ENCODE measurements at regions not wholly inside any gene's neighbourhood (a gene's known extent, or its start where the extent isn't known, plus 50 kb on each side); places are given as distances from the start of the nearest gene placed in this dataset.

GRCh38 chr6:105651969-105652368 is 249.1 kb upstream of the PREP start:
- Histone ChIP-seq H2AFZ (ENCODE audit: low read depth, low read length) (no peak overlapping the region), H3K9ac (ENCODE audit: low read length) (no peak overlapping the region), H3K4me3 (ENCODE audit: insufficient read depth, low read depth, low read length) (no peak overlapping the region), H3K4me2 (ENCODE audit: low read length) (no peak overlapping the region), H3K9me3 (ENCODE audit: insufficient read depth, low read depth, low read length) (no peaks in the 10 kb centered on the region), H3K27ac (ENCODE audit: low read depth, low read length) (no peak overlapping the region), H3K27me3 (ENCODE audit: insufficient read depth, low read length) (no peaks in the 10 kb centered on the region), H3K79me2 (ENCODE audit: insufficient read depth, low read length) (no peaks in the 10 kb centered on the region), H3K4me1 (ENCODE audit: insufficient read depth, low read length) (no peaks in the 10 kb centered on the region), H4K20me1 (ENCODE audit: insufficient read depth, low read length) (no peaks in the 10 kb centered on the region), H3K36me3 (ENCODE audit: insufficient read depth, low read length) (no peaks in the 10 kb centered on the region)
- H3K27me3 Mint-ChIP-seq (ENCODE audit: low read depth, unreplicated experiment) = no peaks in the 10 kb centered on the region
- no peaks in the 10 kb centered on the region for H3K36me3 Mint-ChIP-seq (ENCODE audit: low read depth, unreplicated experiment)
- no peak overlapping the region for H3K27ac Mint-ChIP-seq (ENCODE audit: unreplicated experiment)
- no peak overlapping the region for H3K4me3 Mint-ChIP-seq (ENCODE audit: unreplicated experiment)
- TF ChIP-seq EZH2 (IDR thresholded peaks at IDR 0.05; ENCODE audit: insufficient read depth, low read length) (no peak), CTCF (IDR thresholded peaks at IDR 0.05; ENCODE audit: insufficient read depth, low read depth, low read length) (no peak)
- H3K9me3 Mint-ChIP-seq (ENCODE audit: unreplicated experiment) = no peaks in the 10 kb centered on the region
- no peak for DNase-seq (ENCODE audit: low read depth)
- no peaks in the 10 kb centered on the region for H3K4me1 Mint-ChIP-seq (ENCODE audit: low read depth, unreplicated experiment)
- FAIRE-seq = no peak

- Mint-ChIP-seq H3K27me3 (ENCODE audit: low read depth, unreplicated experiment) (no peaks in the 10 kb centered on the region), H3K9me3 (ENCODE audit: unreplicated experiment) (no peaks in the 10 kb centered on the region), H3K36me3 (ENCODE audit: low read depth, unreplicated experiment) (no peaks in the 10 kb centered on the region), H3K4me3 (ENCODE audit: unreplicated experiment) (no peak overlapping the region), H3K4me1 (ENCODE audit: low read depth, unreplicated experiment) (peaks cover 11% of the 10 kb centered on the region), H3K27ac (ENCODE audit: unreplicated experiment) (no peak overlapping the region)
- FAIRE-seq (no peak), DNase-seq (ENCODE audit: low read depth) (no peak)
- TF ChIP-seq CTCF (IDR thresholded peaks at IDR 0.05; ENCODE audit: insufficient read depth, low read depth, low read length) = no peak
- TF ChIP-seq EZH2 (IDR thresholded peaks at IDR 0.05; ENCODE audit: insufficient read depth, low read length) = no peak
- Histone ChIP-seq H3K27me3 (ENCODE audit: insufficient read depth, low read length) (no peaks in the 10 kb centered on the region), H3K4me1 (ENCODE audit: insufficient read depth, low read length) (no peaks in the 10 kb centered on the region), H3K9ac (ENCODE audit: low read length) (no peak overlapping the region), H2AFZ (ENCODE audit: low read depth, low read length) (no peak overlapping the region), H3K36me3 (ENCODE audit: insufficient read depth, low read length) (no peaks in the 10 kb centered on the region), H4K20me1 (ENCODE audit: insufficient read depth, low read length) (no peaks in the 10 kb centered on the region), H3K4me2 (ENCODE audit: low read length) (no peak overlapping the region), H3K9me3 (ENCODE audit: insufficient read depth, low read depth, low read length) (no peaks in the 10 kb centered on the region), H3K79me2 (ENCODE audit: insufficient read depth, low read length) (no peaks in the 10 kb centered on the region), H3K4me3 (ENCODE audit: insufficient read depth, low read depth, low read length) (no peak overlapping the region), H3K27ac (ENCODE audit: low read depth, low read length) (no peak overlapping the region)
Measured at GRCh38 chr6:105650347-105650746, 247.5 kb upstream of the PREP start.

GRCh38 chr6:105649192-105649591 is 246.3 kb upstream of the PREP start:
- H3K36me3 ChIP-seq (ENCODE audit: insufficient read depth, low read length) = no peaks in the 10 kb centered on the region
- TF ChIP-seq CTCF (IDR thresholded peaks at IDR 0.05; ENCODE audit: insufficient read depth, low read depth, low read length) (no peak), EZH2 (IDR thresholded peaks at IDR 0.05; ENCODE audit: insufficient read depth, low read length) (no peak)
- H3K9ac ChIP-seq (ENCODE audit: low read length) = no peak overlapping the region
- Mint-ChIP-seq H3K9me3 (ENCODE audit: unreplicated experiment) (no peaks in the 10 kb centered on the region), H3K27me3 (ENCODE audit: low read depth, unreplicated experiment) (no peaks in the 10 kb centered on the region), H3K4me1 (ENCODE audit: low read depth, unreplicated experiment) (peaks cover 11% of the 10 kb centered on the region), H3K27ac (ENCODE audit: unreplicated experiment) (no peak overlapping the region), H3K4me3 (ENCODE audit: unreplicated experiment) (no peak overlapping the region), H3K36me3 (ENCODE audit: low read depth, unreplicated experiment) (no peaks in the 10 kb centered on the region)
- H4K20me1 ChIP-seq (ENCODE audit: insufficient read depth, low read length) = no peaks in the 10 kb centered on the region
- H3K79me2 ChIP-seq (ENCODE audit: insufficient read depth, low read length) = no peaks in the 10 kb centered on the region
- DNase-seq (ENCODE audit: low read depth) = no peak
- no peak overlapping the region for H3K27ac ChIP-seq (ENCODE audit: low read depth, low read length)
- H3K4me3 ChIP-seq (ENCODE audit: insufficient read depth, low read depth, low read length) = no peak overlapping the region
- H2AFZ ChIP-seq (ENCODE audit: low read depth, low read length) = no peak overlapping the region
- no peaks in the 10 kb centered on the region for H3K4me1 ChIP-seq (ENCODE audit: insufficient read depth, low read length)
- FAIRE-seq = no peak
- H3K9me3 ChIP-seq (ENCODE audit: insufficient read depth, low read depth, low read length) = no peaks in the 10 kb centered on the region
- no peak overlapping the region for H3K4me2 ChIP-seq (ENCODE audit: low read length)
- H3K27me3 ChIP-seq (ENCODE audit: insufficient read depth, low read length) = no peaks in the 10 kb centered on the region
